Calu3 (cell line): ENCODE measurements at regions not wholly inside any gene's neighbourhood (a gene's known extent, or its start where the extent isn't known, plus 50 kb on each side); places are given as distances from the start of the nearest gene placed in this dataset.

Experiments
- BruUV-seq: library from RNA; stranded (reverse); fragments of 400-500 nt; replicated peaks from 2 replicates; lab custom pipeline; 2021; lab: Mats Ljungman, UMichigan
- CTCF ChIA-PET: fragments of 300-600 bp; sonication (Branson Sonifier 250); formaldehyde crosslinking; loops from one replicate; lab custom pipeline; 2022; ENCODE audit warnings: antibody characterized with exemption; lab: Charles Lee
- DNase-seq: peaks from one replicate; pipeline ENCODE4 v3.0.0; 2022
- H3K27ac Mint-ChIP-seq: one replicate; pipeline ENCODE4 v1.8.0; 2022; ENCODE audit warnings: mixed read lengths; ENCODE audit not compliant: unreplicated experiment
- H3K27me3 Mint-ChIP-seq: one replicate; pipeline ENCODE4 v1.8.0; 2022; ENCODE audit warnings: mixed read lengths; ENCODE audit not compliant: unreplicated experiment
- H3K36me3 Mint-ChIP-seq: one replicate; pipeline ENCODE4 v1.8.0; 2022; ENCODE audit warnings: mild to moderate bottlenecking, moderate library complexity, mixed read lengths; ENCODE audit not compliant: insufficient read depth, unreplicated experiment
- H3K4me1 Mint-ChIP-seq: one replicate; pipeline ENCODE4 v1.8.0; 2022; ENCODE audit warnings: mild to moderate bottlenecking, low read depth, mixed read lengths; ENCODE audit not compliant: unreplicated experiment
- H3K4me3 Mint-ChIP-seq: one replicate; pipeline ENCODE4 v1.8.0; 2022; ENCODE audit warnings: mild to moderate bottlenecking, low read depth, moderate library complexity, mixed read lengths; ENCODE audit not compliant: unreplicated experiment
- H3K9me3 Mint-ChIP-seq: one replicate; pipeline ENCODE4 v1.8.0; 2022; ENCODE audit warnings: low read depth, mixed read lengths; ENCODE audit not compliant: unreplicated experiment
- CTCF ChIP-seq: fragments of 200-600 bp; IDR thresholded peaks from one replicate; pipeline ENCODE4 v1.8.0; 2022; ENCODE audit warnings: antibody characterized with exemption; ENCODE audit not compliant: unreplicated experiment
- intact Hi-C: fragments of 100-400 bp; cut with micrococcal nuclease; formaldehyde crosslinking; loops from one replicate; pipeline ENCODE4 v1.10.0; 2022; ENCODE audit not compliant: unreplicated experiment

GRCh38 chr2:145303536-145303935 lies 783.6 kb upstream of the ZEB2 start:
- TF ChIP-seq CTCF, result no peak
- Mint-ChIP-seq H3K9me3 (no peaks in the 10 kb centered on the region), H3K4me1 (no peaks in the 10 kb centered on the region), H3K27me3 (no peaks in the 10 kb centered on the region), H3K27ac (no peak overlapping the region), H3K36me3 (no peaks in the 10 kb centered on the region), H3K4me3 (no peak overlapping the region)
- CTCF ChIA-PET, result no interaction called here
- intact Hi-C loops, result no loop called here
- DNase-seq, result no peak
- no TSS peak for BruUV-seq

- Mint-ChIP-seq H3K27me3 (no peaks in the 10 kb centered on the region), H3K36me3 (no peaks in the 10 kb centered on the region), H3K27ac (no peak overlapping the region), H3K9me3 (no peaks in the 10 kb centered on the region), H3K4me3 (no peak overlapping the region), H3K4me1 (no peaks in the 10 kb centered on the region)
- CTCF ChIA-PET, result no interaction called here
- intact Hi-C loops, result no loop called here
- BruUV-seq, result no TSS peak
- DNase-seq, result no peak
- TF ChIP-seq CTCF, result no peak
Observed at GRCh38 chr2:145302886-145303285, 783.0 kb upstream of the ZEB2 start.

GRCh38 chr2:145302451-145302850 lies 782.5 kb upstream of the ZEB2 start:
- Mint-ChIP-seq H3K9me3 (no peaks in the 10 kb centered on the region), H3K4me3 (no peak overlapping the region), H3K27me3 (no peaks in the 10 kb centered on the region), H3K27ac (no peak overlapping the region), H3K36me3 (no peaks in the 10 kb centered on the region), H3K4me1 (no peaks in the 10 kb centered on the region)
- CTCF ChIA-PET, result no interaction called here
- no peak for DNase-seq
- TF ChIP-seq CTCF, result no peak
- intact Hi-C loops, result no loop called here
- no TSS peak for BruUV-seq

- BruUV-seq, result no TSS peak
- no peak overlapping the region for H3K4me3 Mint-ChIP-seq
- no peaks in the 10 kb centered on the region for H3K4me1 Mint-ChIP-seq
- intact Hi-C loops, result no loop called here
- CTCF ChIA-PET, result no interaction called here
- H3K27ac Mint-ChIP-seq, result no peak overlapping the region
- no peaks in the 10 kb centered on the region for H3K36me3 Mint-ChIP-seq
- no peak for DNase-seq
- peaks cover 4% of the 10 kb centered on the region for H3K9me3 Mint-ChIP-seq
- TF ChIP-seq CTCF, result no peak
- H3K27me3 Mint-ChIP-seq, result no peaks in the 10 kb centered on the region
Observed at GRCh38 chr2:145299368-145299767, 779.4 kb upstream of the ZEB2 start.
